ENCODE measurements at regions not wholly inside any gene's neighbourhood (a gene's known extent, or its start where the extent isn't known, plus 50 kb on each side); places are given as distances from the start of the nearest gene placed in this dataset.

GRCh38 chr1:243910607-243911006 lies 60.6 kb upstream of the AKT3 start:
- no peak overlapping the region for H3T11ph ChIP-seq (ENCODE audit: low read length)
- H2BK5ac ChIP-seq (ENCODE audit: insufficient read length, low read length), result no peak overlapping the region
- Mint-ChIP-seq H3K27ac (no peak overlapping the region), H3K9me3 (no peaks in the 10 kb centered on the region), H3K4me3 (no peak overlapping the region), H3K4me1 (no peaks in the 10 kb centered on the region), H3K36me3 (ENCODE audit: insufficient read depth in 1 of 3, low read depth in 3 of 3) (no peaks in the 10 kb centered on the region), H3K27me3 (ENCODE audit: low read depth) (peaks cover 16% of the 10 kb centered on the region)
- no peak overlapping the region for H4K5ac ChIP-seq (ENCODE audit: insufficient read length, low read depth, low read length)
- H3K14ac ChIP-seq (ENCODE audit: insufficient read depth, low read length), result no peak overlapping the region
- no peaks in the 10 kb centered on the region for H3K4me1 ChIP-seq (ENCODE audit: insufficient read depth, low read length)
- no peak for DNase-seq
- no peak overlapping the region for H2AFZ ChIP-seq (ENCODE audit: low read length)
- H3K4me2 ChIP-seq (ENCODE audit: insufficient read depth, insufficient read length, low read length), result no peak overlapping the region
- no peak for TF ChIP-seq CTCF (conservative IDR thresholded peaks at IDR 0.05)
- H2BK12ac ChIP-seq (ENCODE audit: insufficient read length, low read depth, low read length), result no peak overlapping the region
- H3K27me3 ChIP-seq (ENCODE audit: insufficient read depth, low read length), result no peaks in the 10 kb centered on the region
- H3K9ac ChIP-seq (ENCODE audit: extremely low read depth, insufficient read length, low read length), result no peak overlapping the region
- H4K20me1 ChIP-seq (ENCODE audit: control insufficient read depth, insufficient read depth, insufficient read length), result no peaks in the 10 kb centered on the region
- no peaks in the 10 kb centered on the region for H3K9me3 ChIP-seq (ENCODE audit: control insufficient read depth, low read depth, low read length)
- H3K23ac ChIP-seq (ENCODE audit: insufficient read length, low read depth, low read length), result no peak overlapping the region
- no peak overlapping the region for H3K4ac ChIP-seq (ENCODE audit: low read depth, low read length)
- no peak overlapping the region for H2BK120ac ChIP-seq (ENCODE audit: low read depth, low read length, poor library complexity, severe bottlenecking)
- no peak overlapping the region for H2AK5ac ChIP-seq (ENCODE audit: insufficient read length, low read length)
- H3K18ac ChIP-seq (ENCODE audit: insufficient read length, low read depth, low read length), result no peak overlapping the region
- no peaks in the 10 kb centered on the region for H3K23me2 ChIP-seq (ENCODE audit: insufficient read length, low read depth, low read length, poor library complexity, severe bottlenecking)
- H4K8ac ChIP-seq (replicated peaks; ENCODE audit: insufficient read length, low read depth, low read length), result no peak overlapping the region
- H2BK15ac ChIP-seq (ENCODE audit: low read depth, low read length), result no peak overlapping the region
- H3K79me1 ChIP-seq (ENCODE audit: insufficient read depth, low read depth, low read length, poor library complexity, severe bottlenecking), result no peaks in the 10 kb centered on the region
- H2BK20ac ChIP-seq (ENCODE audit: low read depth, low read length, poor library complexity, severe bottlenecking), result no peak overlapping the region
- no peaks in the 10 kb centered on the region for H3K79me2 ChIP-seq (ENCODE audit: insufficient read depth, low read length)
- no peak overlapping the region for H4K91ac ChIP-seq (ENCODE audit: insufficient read length, low read depth, low read length)
- H3K27ac ChIP-seq (ENCODE audit: insufficient read length, low read depth, low read length), result no peak overlapping the region
- no CpG with 5 or more reads among the region's 6 CpGs for WGBS (ENCODE audit: extremely low coverage, insufficient read length, low lambda C conversion rate)
- H3K56ac ChIP-seq (ENCODE audit: insufficient read length, low read depth, low read length), result no peak overlapping the region

Measured in H9 (cell line).